Thymus (tissue), 11 donors: ENCODE measurements at regions not wholly inside any gene's neighbourhood (a gene's known extent, or its start where the extent isn't known, plus 50 kb on each side); places are given as distances from the start of the nearest gene placed in this dataset.
"Not testable (repeated sequence)": the region's sequence is repeated elsewhere in the genome, so short reads cannot be mapped to it uniquely, and the experiment has no call there.

ENCODE experiments used
- DNase-seq, 9 donors: peaks; one replicate each; pipeline ENCODE4 v3.0.0-alpha.2; 2013; ENCODE audit warnings: low spot score in 9 of 9, low read depth in 6 of 9, missing footprints in 1 of 9
- H3K27ac ChIP-seq, 2 donors: one replicate each; pipeline ENCODE4 v1.5.1; 2013; ENCODE audit warnings: control low read depth in 1 of 2, low read depth in 1 of 2, low read length in 1 of 2, mild to moderate bottlenecking in 1 of 2, moderate library complexity in 1 of 2
- H3K27me3 ChIP-seq, 2 donors: one replicate each; pipeline ENCODE4 v1.5.1; 2013; ENCODE audit warnings: low read length in 1 of 2; ENCODE audit not compliant: control insufficient read depth in 2 of 2, insufficient read depth in 1 of 2
- H3K36me3 ChIP-seq, 2 donors: one replicate each; pipeline ENCODE4 v1.5.1; 2013; ENCODE audit warnings: low read length in 1 of 2, mild to moderate bottlenecking in 1 of 2, moderate library complexity in 1 of 2; ENCODE audit not compliant: control insufficient read depth in 2 of 2, insufficient read depth in 2 of 2
- H3K4me1 ChIP-seq, 2 donors: one replicate each; pipeline ENCODE4 v1.5.1; 2013; ENCODE audit warnings: low read length in 2 of 2; ENCODE audit not compliant: control insufficient read depth in 2 of 2, insufficient read depth in 2 of 2
- H3K4me3 ChIP-seq, 2 donors: one replicate each; pipeline ENCODE4 v1.5.1; 2013; ENCODE audit warnings: low read length in 2 of 2, control low read depth in 1 of 2, mild to moderate bottlenecking in 1 of 2
- H3K9me3 ChIP-seq, 2 donors: one replicate each; pipeline ENCODE4 v1.5.1; 2013; ENCODE audit warnings: low read length in 1 of 2, mild to moderate bottlenecking in 1 of 2; ENCODE audit not compliant: control insufficient read depth in 2 of 2, insufficient read depth in 1 of 2
- WGBS: extraction: QIAGEN DNeasy Blood & Tissue Kit; methylation state at CpG from one replicate; pipeline ENCODE4 v1.1.7; 2013; 5-methylcytosine and 5-hydroxymethylcytosine counted together
- donor health status: healthy.

GRCh38 chr11:82182697-82183096 is 551.0 kb downstream of the FAM181B start:
- not testable (repeated sequence) for H3K4me1 ChIP-seq, H3K27me3 ChIP-seq, H3K4me3 ChIP-seq, H3K27ac ChIP-seq, H3K36me3 ChIP-seq, DNase-seq, H3K9me3 ChIP-seq
- WGBS, result 96% methylated on average over 2 of the region's 2 CpGs

- H3K36me3 ChIP-seq, DNase-seq, H3K9me3 ChIP-seq, H3K27ac ChIP-seq, H3K4me1 ChIP-seq, H3K27me3 ChIP-seq, H3K4me3 ChIP-seq: not testable (repeated sequence)
- 93% methylated on average over 25 of the region's 25 CpGs for WGBS
Observed at GRCh38 chr11:82181796-82182195, 551.9 kb downstream of the FAM181B start.

GRCh38 chr11:82176945-82177344 is 556.7 kb downstream of the FAM181B start:
- Histone ChIP-seq H3K4me1 (no peaks in the 10 kb centered on the region), H3K27me3 (no peaks in the 10 kb centered on the region)
- 91% methylated on average over 2 of the region's 2 CpGs for WGBS

GRCh38 chr11:82176365-82176764 is 557.3 kb downstream of the FAM181B start:
- Histone ChIP-seq H3K9me3 (no peaks in the 10 kb centered on the region), H3K4me3 (no peak overlapping the region), H3K27me3 (no peaks in the 10 kb centered on the region), H3K4me1 (no peaks in the 10 kb centered on the region), H3K27ac (no peak overlapping the region), H3K36me3 (no peaks in the 10 kb centered on the region)
- WGBS, result 92% methylated on average over 2 of the region's 2 CpGs
- no peak for DNase-seq

More at GRCh38 chr11:82176945-82177344, 556.7 kb downstream of the FAM181B start:
- H3K27ac ChIP-seq, result no peak overlapping the region
- no peaks in the 10 kb centered on the region for H3K9me3 ChIP-seq
- no peaks in the 10 kb centered on the region for H3K36me3 ChIP-seq
- no peak overlapping the region for H3K4me3 ChIP-seq
- no peak for DNase-seq

GRCh38 chr11:82174610-82175009 is 559.1 kb downstream of the FAM181B start:
- H3K27ac ChIP-seq, result no peak overlapping the region
- H3K36me3 ChIP-seq, result no peaks in the 10 kb centered on the region
- H3K9me3 ChIP-seq, result no peaks in the 10 kb centered on the region
- no peaks in the 10 kb centered on the region for H3K27me3 ChIP-seq
- no peak for DNase-seq
- no peak overlapping the region for H3K4me3 ChIP-seq
- WGBS, result 87% methylated on average over 2 of the region's 2 CpGs
- no peaks in the 10 kb centered on the region for H3K4me1 ChIP-seq

DNA sequence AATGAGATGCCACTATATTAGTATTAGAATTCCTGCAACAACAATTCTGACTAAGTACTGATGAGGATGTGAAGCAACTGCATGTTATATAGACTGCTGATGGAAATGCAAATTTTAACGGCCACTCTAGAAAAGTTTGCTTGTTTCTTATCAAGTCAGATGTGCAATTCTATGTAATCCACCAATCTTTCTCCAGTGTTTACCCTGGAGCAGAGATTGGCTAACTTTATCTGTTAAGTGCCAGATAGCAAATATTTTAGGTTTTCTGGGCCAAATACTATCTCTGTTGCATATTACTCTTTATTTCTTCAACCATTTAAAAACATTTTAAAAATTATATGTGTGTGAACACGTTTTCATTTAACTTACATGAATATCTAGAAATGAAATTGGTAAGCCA is 586.9 kb downstream of the FAM181B start:
- 67% methylated on average over 2 of the region's 2 CpGs for WGBS

GRCh38 chr11:82118946-82119345 is 614.7 kb downstream of the FAM181B start:
- Histone ChIP-seq H3K4me3 (no peak overlapping the region), H3K27me3 (no peaks in the 10 kb centered on the region), H3K36me3 (no peaks in the 10 kb centered on the region), H3K4me1 (no peaks in the 10 kb centered on the region), H3K9me3 (no peaks in the 10 kb centered on the region), H3K27ac (no peak overlapping the region)
- no peak for DNase-seq
- WGBS, result 91% methylated on average over 5 of the region's 5 CpGs

More for the DNA sequence above, 586.9 kb downstream of the FAM181B start:
- Histone ChIP-seq H3K4me1 (no peaks in the 10 kb centered on the region), H3K36me3 (no peaks in the 10 kb centered on the region), H3K4me3 (no peak overlapping the region), H3K27me3 (no peaks in the 10 kb centered on the region), H3K27ac (no peak overlapping the region), H3K9me3 (no peaks in the 10 kb centered on the region)
- DNase-seq, result no peak

DNA sequence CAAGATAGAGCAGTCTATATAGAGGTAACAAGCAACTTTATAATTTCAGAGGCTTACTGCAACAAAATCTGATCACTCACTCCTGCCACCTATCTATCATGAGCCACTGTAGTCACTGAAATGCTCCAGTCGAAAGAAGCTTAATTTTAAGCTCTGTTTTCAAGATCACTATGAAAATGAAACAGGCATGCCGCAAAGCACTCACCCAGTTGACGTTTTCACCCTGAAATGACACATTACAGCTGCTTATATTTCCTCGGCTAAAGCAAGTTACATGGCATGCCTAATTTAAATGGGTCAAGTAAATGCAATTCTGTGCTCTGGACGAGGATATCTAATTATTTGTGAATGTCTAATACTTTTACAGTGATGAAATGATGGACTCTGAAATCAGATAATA is 616.3 kb downstream of the FAM181B start:
- Histone ChIP-seq H3K27ac (no peak overlapping the region), H3K4me3 (no peak overlapping the region), H3K9me3 (no peaks in the 10 kb centered on the region), H3K36me3 (no peaks in the 10 kb centered on the region), H3K27me3 (no peaks in the 10 kb centered on the region), H3K4me1 (no peaks in the 10 kb centered on the region)
- DNase-seq, result no peak
- 85% methylated on average over 5 of the region's 5 CpGs for WGBS

- H3K36me3 ChIP-seq, result no peaks in the 10 kb centered on the region
- WGBS, result 80% methylated on average over 6 of the region's 6 CpGs
- no peak overlapping the region for H3K4me3 ChIP-seq
- H3K9me3 ChIP-seq, result no peaks in the 10 kb centered on the region
- H3K27me3 ChIP-seq, result no peaks in the 10 kb centered on the region
- DNase-seq, result no peak
- H3K4me1 ChIP-seq, result no peaks in the 10 kb centered on the region
- no peak overlapping the region for H3K27ac ChIP-seq
Observed at GRCh38 chr11:82105331-82105998, 628.2 kb downstream of the FAM181B start.
